ENCODE measurements at regions not wholly inside any gene's neighbourhood (a gene's known extent, or its start where the extent isn't known, plus 50 kb on each side); places are given as distances from the start of the nearest gene placed in this dataset.

DNA sequence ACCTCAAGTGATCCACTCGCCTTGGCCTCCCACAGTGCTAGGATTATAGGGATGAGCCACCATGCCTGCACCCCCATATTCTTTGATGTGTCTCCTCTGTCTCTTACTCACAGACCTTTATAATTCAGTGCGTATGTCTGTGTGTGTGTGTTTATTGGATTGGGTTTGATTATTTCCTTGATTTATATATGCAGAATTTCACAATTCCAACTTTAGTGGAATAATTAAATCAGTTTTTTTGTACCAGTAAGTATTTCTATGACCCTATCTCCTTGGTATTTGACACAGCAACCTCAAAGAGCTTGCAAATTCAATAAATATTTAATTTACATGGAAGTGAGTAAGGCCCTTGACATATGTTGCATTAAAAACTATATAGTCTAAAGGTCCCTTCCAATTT lies 333.9 kb upstream of the ADAMTS5 start:
- ATAC-seq (ENCODE audit: low read depth), result no peak
- no peak overlapping the region for H3K4me3 Mint-ChIP-seq
- POLR2A ChIA-PET, result no interaction called here
- peaks cover 10% of the 10 kb centered on the region for H3K9me3 Mint-ChIP-seq
- no peaks in the 10 kb centered on the region for H3K36me3 Mint-ChIP-seq
- H3K27ac Mint-ChIP-seq, result no peak overlapping the region
- no peaks in the 10 kb centered on the region for H3K27me3 Mint-ChIP-seq
- no peaks in the 10 kb centered on the region for H3K4me1 Mint-ChIP-seq
- no peak for DNase-seq

DNA sequence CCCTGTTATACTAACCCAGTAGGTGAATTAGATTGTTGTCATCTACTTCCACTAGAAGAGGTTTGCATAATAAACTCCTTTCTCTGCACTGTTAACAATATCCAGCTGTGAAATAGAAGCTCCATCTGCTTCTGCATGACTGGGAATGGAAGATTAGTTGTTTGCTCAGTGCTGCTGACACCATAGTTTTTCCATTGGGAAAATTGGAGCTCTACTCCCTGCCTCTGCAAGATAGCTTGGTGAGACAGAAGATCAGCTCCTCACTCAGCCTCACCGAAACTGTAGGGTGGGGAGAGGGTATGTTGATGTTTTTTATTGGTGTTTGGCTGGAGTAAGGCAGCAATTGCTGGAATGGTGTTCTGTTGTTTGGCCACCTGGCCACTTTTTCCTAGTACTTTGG lies 331.6 kb upstream of the ADAMTS5 start:
- no peak overlapping the region for H3K27ac Mint-ChIP-seq
- no peaks in the 10 kb centered on the region for H3K4me1 Mint-ChIP-seq
- POLR2A ChIA-PET, result no interaction called here
- H3K4me3 Mint-ChIP-seq, result no peak overlapping the region
- no peaks in the 10 kb centered on the region for H3K36me3 Mint-ChIP-seq
- peaks cover 14% of the 10 kb centered on the region for H3K9me3 Mint-ChIP-seq
- ATAC-seq (ENCODE audit: low read depth) (no peak), DNase-seq (no peak)
- no peaks in the 10 kb centered on the region for H3K27me3 Mint-ChIP-seq

DNA sequence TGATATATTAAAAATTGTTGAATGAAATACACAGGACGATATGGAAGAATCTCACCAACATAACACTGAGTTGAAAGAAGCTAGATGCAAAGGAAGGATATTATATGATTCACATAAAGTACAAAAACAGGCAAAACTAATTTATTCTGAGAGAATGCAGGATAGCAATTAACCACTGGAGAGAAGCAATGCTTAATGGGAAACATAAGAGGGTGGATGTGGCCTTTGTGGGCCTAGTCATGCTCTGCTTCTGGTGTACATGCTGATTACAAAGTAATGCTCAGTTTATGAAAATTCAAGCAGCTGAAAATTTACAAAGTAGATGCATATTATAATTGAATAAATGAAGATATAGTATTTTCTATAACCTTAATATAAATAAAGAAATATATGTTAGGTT lies 326.4 kb upstream of the ADAMTS5 start:
- POLR2A ChIA-PET, result no interaction called here
- no peaks in the 10 kb centered on the region for H3K36me3 Mint-ChIP-seq

DNA sequence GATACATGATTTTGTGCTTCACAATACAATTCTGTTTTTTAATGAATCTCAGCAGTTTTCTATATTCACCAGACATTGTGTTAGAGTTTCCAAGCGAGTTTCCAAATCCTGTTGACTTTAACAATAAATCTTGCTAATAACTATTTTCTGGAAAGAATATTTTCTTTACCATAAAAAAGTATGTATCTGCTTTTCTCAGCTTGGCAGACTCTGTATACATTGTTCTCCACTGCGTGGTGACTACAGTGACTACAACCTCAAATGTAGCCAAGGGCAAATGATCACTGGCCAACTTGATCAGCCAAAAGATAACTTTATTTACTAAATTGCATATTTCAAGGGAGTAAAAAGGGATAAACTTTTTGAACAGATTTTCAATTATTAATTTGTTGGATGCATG lies 325.9 kb upstream of the ADAMTS5 start:
- H3K4me3 Mint-ChIP-seq, result no peak overlapping the region
- peaks cover 11% of the 10 kb centered on the region for H3K9me3 Mint-ChIP-seq
- no peaks in the 10 kb centered on the region for H3K4me1 Mint-ChIP-seq
- no peak overlapping the region for H3K27ac Mint-ChIP-seq
- no peak for ATAC-seq (ENCODE audit: low read depth)
- H3K36me3 Mint-ChIP-seq, result no peaks in the 10 kb centered on the region
- no peak for DNase-seq
- POLR2A ChIA-PET, result no interaction called here
- H3K27me3 Mint-ChIP-seq, result no peaks in the 10 kb centered on the region

More for the DNA sequence above, 326.4 kb upstream of the ADAMTS5 start:
- no peak overlapping the region for H3K27ac Mint-ChIP-seq
- no peak for ATAC-seq (ENCODE audit: low read depth)
- no peak for DNase-seq
- no peaks in the 10 kb centered on the region for H3K4me1 Mint-ChIP-seq
- no peak overlapping the region for H3K4me3 Mint-ChIP-seq
- H3K9me3 Mint-ChIP-seq, result peaks cover 9% of the 10 kb centered on the region
- H3K27me3 Mint-ChIP-seq, result no peaks in the 10 kb centered on the region

DNA sequence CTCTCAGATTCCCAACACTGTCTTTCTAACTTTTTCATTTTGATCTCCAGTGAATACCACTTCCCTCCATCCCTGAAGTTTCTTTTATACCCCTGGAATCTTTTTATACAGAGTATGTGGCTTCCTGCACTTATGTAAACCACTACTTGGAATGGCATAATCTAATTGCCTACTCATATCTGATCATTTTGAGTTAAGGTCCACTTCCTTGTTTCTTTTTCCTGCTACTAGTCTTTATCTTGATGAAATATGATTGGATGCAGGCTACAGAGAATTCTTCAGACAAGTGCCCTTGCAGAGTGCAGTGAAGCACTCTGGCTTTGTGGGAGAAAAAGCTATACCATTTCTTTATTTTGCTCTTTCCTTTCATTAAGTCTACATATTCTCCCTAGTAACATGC lies 325.3 kb upstream of the ADAMTS5 start:
- Mint-ChIP-seq H3K27me3 (no peaks in the 10 kb centered on the region), H3K36me3 (no peaks in the 10 kb centered on the region), H3K4me3 (no peak overlapping the region), H3K4me1 (no peaks in the 10 kb centered on the region), H3K9me3 (peaks cover 11% of the 10 kb centered on the region), H3K27ac (no peak overlapping the region)
- DNase-seq (no peak), ATAC-seq (ENCODE audit: low read depth) (no peak)
- POLR2A ChIA-PET, result no interaction called here

DNA sequence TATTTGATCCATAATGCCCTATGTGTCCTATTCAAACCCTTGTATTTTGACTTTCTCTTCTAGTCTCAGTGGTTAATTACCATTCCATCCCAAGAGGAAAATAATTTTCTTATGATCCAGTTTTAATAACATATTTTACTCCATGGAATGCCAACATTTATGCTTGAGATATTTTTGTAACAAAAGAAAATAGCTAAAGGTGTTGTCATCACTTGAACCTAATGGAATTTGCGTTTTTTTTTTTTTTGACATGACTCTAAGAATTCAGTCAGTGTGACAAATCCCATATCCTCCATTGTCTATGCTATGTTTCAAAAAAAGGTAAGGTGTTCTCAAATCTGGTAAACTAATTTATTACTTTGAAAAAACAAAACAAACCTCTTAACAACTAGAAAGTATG lies 324.1 kb upstream of the ADAMTS5 start:
- POLR2A ChIA-PET, result no interaction called here
- Mint-ChIP-seq H3K27ac (no peak overlapping the region), H3K36me3 (no peaks in the 10 kb centered on the region), H3K4me3 (no peak overlapping the region), H3K4me1 (no peaks in the 10 kb centered on the region), H3K9me3 (peaks cover 10% of the 10 kb centered on the region), H3K27me3 (no peaks in the 10 kb centered on the region)
- no peak for ATAC-seq (ENCODE audit: low read depth)
- no peak for DNase-seq

DNA sequence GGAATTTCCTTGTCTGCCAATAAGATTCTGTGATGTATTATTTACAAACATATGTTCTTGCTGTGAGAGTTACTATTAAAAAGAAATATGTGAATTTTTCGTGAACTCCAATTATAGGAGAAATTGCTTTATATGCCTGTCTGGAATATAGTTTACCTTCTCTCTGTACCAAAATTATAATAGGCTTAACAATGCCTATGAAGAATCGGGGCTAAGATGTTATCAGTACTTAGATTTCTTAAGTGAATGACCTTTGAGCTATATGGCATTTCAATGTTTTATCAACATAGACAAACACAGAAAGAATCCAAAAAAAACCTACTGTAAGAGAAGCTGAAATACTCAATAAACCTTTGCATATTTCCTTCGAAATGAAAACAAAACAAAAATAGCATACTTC lies 323.1 kb upstream of the ADAMTS5 start:
- Mint-ChIP-seq H3K27me3 (no peaks in the 10 kb centered on the region), H3K36me3 (no peaks in the 10 kb centered on the region), H3K27ac (no peak overlapping the region), H3K4me1 (no peaks in the 10 kb centered on the region), H3K4me3 (no peak overlapping the region), H3K9me3 (peaks cover 5% of the 10 kb centered on the region)
- DNase-seq (no peak), ATAC-seq (ENCODE audit: low read depth) (no peak)
- POLR2A ChIA-PET, result no interaction called here

DNA sequence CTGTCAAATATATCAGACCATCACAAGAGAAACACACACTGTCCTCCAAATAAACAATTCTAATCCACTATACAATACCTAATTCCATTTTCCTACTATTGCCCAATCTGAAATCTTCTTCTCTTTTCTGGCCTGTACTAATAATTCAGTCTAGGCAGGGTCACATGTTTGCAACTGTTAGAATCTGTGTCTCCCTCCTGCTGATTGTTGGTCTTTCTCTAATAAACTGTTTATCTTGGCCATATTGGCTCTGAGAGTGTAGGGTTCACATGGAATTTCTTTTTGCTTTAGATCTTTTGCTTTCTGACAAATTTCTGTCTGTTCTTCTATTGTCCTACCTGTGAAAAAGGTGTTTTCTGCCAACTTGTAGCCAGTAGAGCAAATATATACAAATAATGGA lies 319.9 kb upstream of the ADAMTS5 start:
- no peaks in the 10 kb centered on the region for H3K4me1 Mint-ChIP-seq
- H3K27me3 Mint-ChIP-seq, result no peaks in the 10 kb centered on the region
- peaks cover 6% of the 10 kb centered on the region for H3K9me3 Mint-ChIP-seq
- H3K27ac Mint-ChIP-seq, result no peak overlapping the region
- POLR2A ChIA-PET, result no interaction called here
- no peak overlapping the region for H3K4me3 Mint-ChIP-seq
- DNase-seq (no peak), ATAC-seq (ENCODE audit: low read depth) (no peak)
- H3K36me3 Mint-ChIP-seq, result no peaks in the 10 kb centered on the region

DNA sequence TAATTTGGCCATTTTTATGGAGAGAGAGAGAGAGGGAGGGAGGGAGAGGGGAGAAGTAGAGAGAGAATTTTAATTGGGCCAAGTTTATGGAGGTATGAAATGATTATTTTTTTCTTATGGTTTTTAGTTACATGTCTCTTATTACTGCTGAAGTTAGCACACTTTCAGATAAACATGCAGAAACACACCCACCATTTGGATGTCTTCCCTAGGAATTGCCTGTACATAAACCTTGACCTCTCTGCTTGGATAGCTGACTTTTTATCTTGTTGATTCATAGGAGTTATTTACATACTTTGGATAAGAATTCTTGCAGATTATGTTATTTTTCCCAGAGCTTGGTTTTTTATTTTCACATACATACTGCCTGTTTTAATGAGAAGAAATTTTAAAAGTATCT lies 310.2 kb upstream of the ADAMTS5 start:
- ATAC-seq (ENCODE audit: low read depth) (no peak), DNase-seq (no peak)
- Mint-ChIP-seq H3K4me1 (no peaks in the 10 kb centered on the region), H3K36me3 (no peaks in the 10 kb centered on the region), H3K27me3 (no peaks in the 10 kb centered on the region), H3K27ac (no peak overlapping the region), H3K4me3 (no peak overlapping the region), H3K9me3 (peaks cover 1% of the 10 kb centered on the region)
- POLR2A ChIA-PET, result no interaction called here

DNA sequence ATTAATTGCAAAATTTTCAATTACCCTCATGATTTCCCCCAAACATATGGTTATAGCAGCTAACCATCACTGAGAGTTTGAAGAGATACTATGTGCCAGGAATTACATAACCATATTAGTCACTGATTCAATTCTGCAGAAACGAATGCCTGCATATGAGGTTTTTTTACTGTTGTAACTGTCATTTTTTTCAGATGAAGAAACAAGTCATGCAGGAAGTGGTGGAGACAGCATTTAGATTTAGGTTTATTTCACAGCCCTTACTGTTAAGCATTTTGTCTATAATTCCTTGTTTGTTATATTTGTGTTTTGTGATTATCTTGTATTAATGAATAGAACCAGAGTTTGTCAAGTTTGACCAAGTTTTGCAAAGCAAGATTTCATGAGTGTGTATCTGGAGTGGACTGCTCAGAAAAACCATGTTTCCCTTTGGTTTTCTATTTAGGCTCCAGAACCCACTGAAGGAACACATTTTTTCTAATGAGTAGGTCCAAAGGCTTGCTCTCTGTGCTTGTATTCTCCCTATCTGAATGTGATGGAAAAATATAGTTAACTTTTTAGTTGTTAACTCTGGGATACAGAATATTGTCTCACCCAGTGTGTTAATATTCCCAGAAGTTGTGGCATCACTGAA lies 308.5 kb upstream of the ADAMTS5 start:
- no peaks in the 10 kb centered on the region for H3K9me3 Mint-ChIP-seq
- H3K4me1 Mint-ChIP-seq, result no peaks in the 10 kb centered on the region
- H3K27me3 Mint-ChIP-seq, result no peaks in the 10 kb centered on the region
- H3K36me3 Mint-ChIP-seq, result no peaks in the 10 kb centered on the region
- DNase-seq, result no peak
- no peak overlapping the region for H3K27ac Mint-ChIP-seq
- ATAC-seq (ENCODE audit: low read depth), result no peak
- H3K4me3 Mint-ChIP-seq, result no peak overlapping the region
- POLR2A ChIA-PET, result no interaction called here

DNA sequence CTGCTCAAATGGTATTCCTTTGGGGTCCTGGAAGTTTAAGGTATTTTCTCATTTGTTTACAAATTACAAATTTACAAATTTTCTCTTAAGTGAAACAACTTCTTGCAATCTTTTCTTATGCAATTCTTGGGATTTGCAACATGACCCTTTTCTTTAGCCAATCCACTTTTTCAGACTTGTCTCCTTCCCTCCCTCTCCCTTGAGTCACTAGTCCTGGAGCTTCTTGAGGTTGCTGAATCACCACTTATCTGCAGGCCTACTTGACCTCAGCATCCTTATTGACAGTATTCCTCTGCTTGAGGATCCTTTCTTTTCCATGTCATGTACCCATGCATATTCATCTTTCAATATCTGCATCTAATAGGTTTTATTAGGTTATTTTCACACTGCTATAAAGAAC lies 302.8 kb upstream of the ADAMTS5 start:
- DNase-seq (no peak), ATAC-seq (ENCODE audit: low read depth) (no peak)
- no peaks in the 10 kb centered on the region for H3K36me3 Mint-ChIP-seq
- POLR2A ChIA-PET, result no interaction called here
- H3K27me3 Mint-ChIP-seq, result no peaks in the 10 kb centered on the region
- no peaks in the 10 kb centered on the region for H3K4me1 Mint-ChIP-seq
- no peak overlapping the region for H3K27ac Mint-ChIP-seq
- H3K4me3 Mint-ChIP-seq, result no peak overlapping the region
- no peaks in the 10 kb centered on the region for H3K9me3 Mint-ChIP-seq

DNA sequence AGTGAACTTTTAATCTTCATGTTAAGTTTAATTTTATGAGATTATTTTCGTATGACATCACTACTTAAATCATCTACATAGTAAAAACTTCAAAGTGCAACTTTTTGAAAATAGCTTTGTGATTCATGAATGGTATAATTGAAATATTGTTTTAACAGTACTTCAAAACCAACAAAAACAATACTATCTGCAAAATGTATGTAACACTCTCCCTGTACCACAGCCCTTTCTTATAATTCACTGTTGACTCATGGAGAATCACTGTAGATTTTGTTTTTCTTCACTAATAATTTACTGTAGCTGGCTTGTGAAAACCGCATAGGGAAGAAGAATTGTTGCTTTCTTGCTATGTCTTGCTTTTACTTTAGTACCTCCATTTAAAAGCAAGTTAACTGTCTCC lies 301.4 kb upstream of the ADAMTS5 start:
- H3K9me3 Mint-ChIP-seq, result no peaks in the 10 kb centered on the region
- no peaks in the 10 kb centered on the region for H3K36me3 Mint-ChIP-seq
- no peak overlapping the region for H3K27ac Mint-ChIP-seq
- H3K27me3 Mint-ChIP-seq, result no peaks in the 10 kb centered on the region
- DNase-seq (no peak), ATAC-seq (ENCODE audit: low read depth) (no peak)
- H3K4me1 Mint-ChIP-seq, result no peaks in the 10 kb centered on the region
- H3K4me3 Mint-ChIP-seq, result no peak overlapping the region
- POLR2A ChIA-PET, result no interaction called here

DNA sequence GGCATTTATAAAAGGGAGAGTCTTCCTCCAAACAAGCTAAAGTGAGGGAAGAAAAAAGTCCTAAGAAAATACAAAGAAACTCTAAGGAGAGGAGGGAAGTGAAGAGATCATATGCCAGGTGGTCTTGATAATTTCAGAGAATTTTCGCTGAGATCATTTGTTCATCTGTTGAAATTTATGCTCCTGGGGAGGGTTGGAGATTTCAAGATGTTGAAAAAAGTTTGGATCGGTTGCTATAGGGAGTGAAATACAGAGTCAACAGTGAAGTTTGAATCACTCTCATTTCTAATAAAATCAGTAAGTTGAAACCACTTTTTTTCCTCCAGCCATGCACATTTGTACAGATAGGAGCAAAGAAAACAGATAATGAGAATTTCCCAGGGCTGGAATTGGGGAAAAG lies 299.1 kb upstream of the ADAMTS5 start:
- Mint-ChIP-seq H3K4me1 (no peaks in the 10 kb centered on the region), H3K27ac (no peak overlapping the region), H3K9me3 (no peaks in the 10 kb centered on the region), H3K36me3 (no peaks in the 10 kb centered on the region), H3K4me3 (no peak overlapping the region), H3K27me3 (no peaks in the 10 kb centered on the region)
- POLR2A ChIA-PET, result no interaction called here
- no peak for ATAC-seq (ENCODE audit: low read depth)
- no peak for DNase-seq

DNA sequence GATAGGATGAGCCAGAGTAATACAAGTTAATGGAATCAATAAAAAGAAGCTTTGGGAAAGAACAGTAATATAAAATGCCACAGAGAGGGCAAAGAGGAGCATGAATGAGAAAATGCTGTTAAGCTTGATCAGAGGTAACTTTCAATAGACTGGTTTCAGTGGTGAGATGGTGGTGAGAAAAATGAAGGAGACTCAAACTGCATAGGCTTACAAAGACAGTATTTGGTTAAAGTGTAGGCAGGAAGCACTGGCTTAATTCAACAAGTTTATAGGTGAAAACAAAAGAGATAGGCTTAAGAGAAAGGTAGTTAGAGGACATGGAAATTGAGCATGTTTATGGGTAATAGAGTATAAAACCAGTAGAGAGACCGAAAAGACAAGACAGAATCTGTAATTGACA lies 298.6 kb upstream of the ADAMTS5 start:
- DNase-seq (no peak), ATAC-seq (ENCODE audit: low read depth) (no peak)
- no peaks in the 10 kb centered on the region for H3K9me3 Mint-ChIP-seq
- POLR2A ChIA-PET, result no interaction called here
- no peaks in the 10 kb centered on the region for H3K4me1 Mint-ChIP-seq
- no peak overlapping the region for H3K4me3 Mint-ChIP-seq
- H3K36me3 Mint-ChIP-seq, result no peaks in the 10 kb centered on the region
- no peak overlapping the region for H3K27ac Mint-ChIP-seq
- no peaks in the 10 kb centered on the region for H3K27me3 Mint-ChIP-seq

DNA sequence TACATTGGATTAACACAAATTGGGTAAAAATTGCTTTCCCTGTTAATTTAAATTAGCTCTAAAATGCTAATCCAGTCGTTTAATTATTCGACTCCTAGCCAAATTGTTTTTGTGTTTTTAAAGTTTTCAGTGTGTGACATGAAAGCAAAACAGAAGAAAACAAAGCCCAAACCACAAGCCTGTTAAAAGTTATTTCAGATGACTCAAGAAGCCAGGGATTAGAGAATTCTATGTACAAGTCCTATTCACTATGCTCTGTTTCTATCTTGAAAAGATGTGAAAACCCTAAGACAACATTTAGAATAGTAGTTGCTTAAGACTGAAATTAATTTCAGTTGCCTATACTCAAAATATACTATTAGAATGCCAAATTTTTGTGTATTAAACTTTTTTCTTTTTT lies 294.8 kb upstream of the ADAMTS5 start:
- no peak overlapping the region for H3K4me3 Mint-ChIP-seq
- H3K4me1 Mint-ChIP-seq, result no peaks in the 10 kb centered on the region
- H3K27me3 Mint-ChIP-seq, result no peaks in the 10 kb centered on the region
- H3K36me3 Mint-ChIP-seq, result no peaks in the 10 kb centered on the region
- H3K27ac Mint-ChIP-seq, result no peak overlapping the region
- H3K9me3 Mint-ChIP-seq, result peaks cover 2% of the 10 kb centered on the region
- POLR2A ChIA-PET, result no interaction called here
- DNase-seq (no peak), ATAC-seq (ENCODE audit: low read depth) (no peak)
